A673 (cell line): ENCODE measurements at regions not wholly inside any gene's neighbourhood (a gene's known extent, or its start where the extent isn't known, plus 50 kb on each side); places are given as distances from the start of the nearest gene placed in this dataset.

ENCODE experiments used
- EZH2 ChIP-seq: fragments of 200-600 bp; sonication (generic); IDR thresholded peaks from 2 replicates; pipeline ENCODE4 v1.6.1; 2017; ENCODE audit warnings: borderline replicate concordance, low read depth, mild to moderate bottlenecking, mixed read lengths, antibody characterized with exemption, low read length; ENCODE audit not compliant: poor library complexity, severe bottlenecking
- TF ChIP-seq, protein P1 (sequence below): fragments of 300-800, 200-600 bp; sonication (generic); conservative IDR thresholded peaks from 2 replicates; pipeline ENCODE4 v1.5.1; 2017; ENCODE audit warnings: low read depth, mild to moderate bottlenecking, antibody characterized with exemption, low read length, moderate library complexity, mixed read lengths

DNA sequence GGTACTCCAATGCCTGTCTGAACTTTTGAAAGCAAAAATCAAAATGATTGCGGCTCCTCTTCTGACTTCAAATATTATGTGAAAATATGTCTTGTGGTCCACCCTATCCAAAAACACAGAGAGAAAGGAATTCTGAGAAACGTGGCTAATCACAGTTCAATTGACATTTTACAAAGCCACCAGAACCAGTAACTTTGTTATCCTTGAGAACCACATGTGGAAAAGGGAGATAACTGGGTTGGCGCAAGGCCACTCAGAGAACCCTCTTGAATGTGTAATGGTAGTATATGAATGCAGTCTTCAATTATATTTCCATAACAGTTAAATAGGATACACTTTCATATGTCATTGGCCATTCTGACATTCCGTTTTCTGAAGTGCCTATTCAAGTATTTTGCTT is 1030.0 kb upstream of the TMPRSS15 start:
- TF ChIP-seq EZH2: no peak
- TF ChIP-seq, protein P1, sequence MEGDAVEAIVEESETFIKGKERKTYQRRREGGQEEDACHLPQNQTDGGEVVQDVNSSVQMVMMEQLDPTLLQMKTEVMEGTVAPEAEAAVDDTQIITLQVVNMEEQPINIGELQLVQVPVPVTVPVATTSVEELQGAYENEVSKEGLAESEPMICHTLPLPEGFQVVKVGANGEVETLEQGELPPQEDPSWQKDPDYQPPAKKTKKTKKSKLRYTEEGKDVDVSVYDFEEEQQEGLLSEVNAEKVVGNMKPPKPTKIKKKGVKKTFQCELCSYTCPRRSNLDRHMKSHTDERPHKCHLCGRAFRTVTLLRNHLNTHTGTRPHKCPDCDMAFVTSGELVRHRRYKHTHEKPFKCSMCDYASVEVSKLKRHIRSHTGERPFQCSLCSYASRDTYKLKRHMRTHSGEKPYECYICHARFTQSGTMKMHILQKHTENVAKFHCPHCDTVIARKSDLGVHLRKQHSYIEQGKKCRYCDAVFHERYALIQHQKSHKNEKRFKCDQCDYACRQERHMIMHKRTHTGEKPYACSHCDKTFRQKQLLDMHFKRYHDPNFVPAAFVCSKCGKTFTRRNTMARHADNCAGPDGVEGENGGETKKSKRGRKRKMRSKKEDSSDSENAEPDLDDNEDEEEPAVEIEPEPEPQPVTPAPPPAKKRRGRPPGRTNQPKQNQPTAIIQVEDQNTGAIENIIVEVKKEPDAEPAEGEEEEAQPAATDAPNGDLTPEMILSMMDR: no peak
